CD14-positive monocyte (primary cell): ENCODE measurements at regions not wholly inside any gene's neighbourhood (a gene's known extent, or its start where the extent isn't known, plus 50 kb on each side); places are given as distances from the start of the nearest gene placed in this dataset.
A peak's percentile ranks its signal among the peaks of the same experiment; 100 is the strongest.

ENCODE experiments used
- DNase-seq, 3 donors: peaks; one replicate each; pipeline ENCODE4 v3.0.0-alpha.2; 2011 to 2022
- H2AFZ ChIP-seq: 2 replicates; pipeline ENCODE4 v1.6.0; 2012; ENCODE audit warnings: mild to moderate bottlenecking, low read depth, low read length, inconsistent platforms; ENCODE audit not compliant: insufficient read depth, poor library complexity, severe bottlenecking
- H3K27ac ChIP-seq, 2 donors: 1 replicate in 1 of 2; 2 replicates in 1 of 2; pipeline ENCODE4 v1.5.1; 2012 to 2013; ENCODE audit warnings: low read length in 2 of 2, control low read depth in 1 of 2, inconsistent platforms in 1 of 2, low read depth in 1 of 2, mild to moderate bottlenecking in 1 of 2
- H3K27me3 ChIP-seq, 2 donors: one replicate each; pipeline versions ENCODE4 v1.6.0 to v1.6.1; 2011 to 2013; ENCODE audit warnings: low read length in 2 of 2; ENCODE audit not compliant: control insufficient read depth in 2 of 2, insufficient read depth in 2 of 2
- H3K36me3 ChIP-seq, 2 donors: replicated peaks in 1 of 2; 1 replicate in 1 of 2; 2 replicates in 1 of 2; pipeline versions ENCODE4 v1.5.1 to v1.6.1; 2012 to 2013; ENCODE audit warnings: low read length in 2 of 2, control low read depth in 1 of 2, inconsistent platforms in 1 of 2, mild to moderate bottlenecking in 1 of 2; ENCODE audit not compliant: insufficient read depth in 2 of 2, control insufficient read depth in 1 of 2
- H3K4me1 ChIP-seq, 2 donors: 1 replicate in 1 of 2; 2 replicates in 1 of 2; pipeline versions ENCODE4 v1.5.1 to v1.6.1; 2012 to 2013; ENCODE audit warnings: low read length in 2 of 2, control low read depth in 1 of 2, inconsistent platforms in 1 of 2, mild to moderate bottlenecking in 1 of 2, moderate library complexity in 1 of 2; ENCODE audit not compliant: insufficient read depth in 2 of 2, control insufficient read depth in 1 of 2
- H3K4me2 ChIP-seq: replicated peaks from 2 replicates; pipeline ENCODE3; 2012; ENCODE audit warnings: low read length, moderate library complexity, mild to moderate bottlenecking; ENCODE audit not compliant: poor library complexity, severe bottlenecking; ENCODE audit errors: extremely low read depth
- H3K4me3 ChIP-seq, 3 experiments: fragments of 200-600 bp in 1 of 3; sonication (generic) in 1 of 3; replicated peaks in 1 of 3; 1 replicate in 2 of 3; 2 replicates in 1 of 3; pipeline ENCODE4 v1.5.1; 2011 to 2013; ENCODE audit warnings: low read length in 3 of 3, mild to moderate bottlenecking in 3 of 3, control low read depth in 2 of 3, low read depth in 2 of 3, inconsistent platforms in 1 of 3, moderate library complexity in 1 of 3
- H3K79me2 ChIP-seq: 2 replicates; pipeline ENCODE4 v1.6.0; 2012; ENCODE audit warnings: mild to moderate bottlenecking, control low read depth, inconsistent platforms, low read length, moderate library complexity; ENCODE audit not compliant: insufficient read depth
- H3K9ac ChIP-seq: 2 replicates; pipeline ENCODE4 v1.6.0; 2017; ENCODE audit warnings: low read length, mild to moderate bottlenecking; ENCODE audit not compliant: insufficient read depth, poor library complexity, severe bottlenecking
- H3K9me3 ChIP-seq, 2 donors: replicated peaks in 1 of 2; 1 replicate in 1 of 2; 2 replicates in 1 of 2; pipeline versions ENCODE4 v1.5.1 to v1.6.1; 2012 to 2013; ENCODE audit warnings: low read length in 2 of 2, control low read depth in 1 of 2; ENCODE audit not compliant: control insufficient read depth in 1 of 2, insufficient read depth in 1 of 2
- H4K20me1 ChIP-seq: 2 replicates; pipeline ENCODE4 v1.6.0; 2012; ENCODE audit warnings: mild to moderate bottlenecking, low read length, control low read depth, moderate library complexity; ENCODE audit not compliant: insufficient read depth
- H3K27ac Mint-ChIP-seq, 7 donors: one replicate each; pipeline ENCODE4 v1.8.0; 2020; ENCODE audit warnings: mild to moderate bottlenecking in 7 of 7, mixed read lengths in 7 of 7, moderate library complexity in 6 of 7, inconsistent platforms in 2 of 7
- H3K27me3 Mint-ChIP-seq, 3 donors: one replicate each; pipeline ENCODE4 v1.8.0; 2021 to 2022; ENCODE audit warnings: low read depth in 3 of 3, mild to moderate bottlenecking in 3 of 3, mixed read lengths in 3 of 3, moderate library complexity in 3 of 3, inconsistent platforms in 1 of 3
- H3K36me3 Mint-ChIP-seq, 2 donors: one replicate each; pipeline ENCODE4 v1.8.0; 2020; ENCODE audit warnings: mixed read lengths in 2 of 2, inconsistent platforms in 1 of 2, mild to moderate bottlenecking in 1 of 2
- H3K4me1 Mint-ChIP-seq: one replicate; pipeline ENCODE4 v1.8.0; 2020; ENCODE audit warnings: mild to moderate bottlenecking, mixed read lengths
- H3K4me3 Mint-ChIP-seq, 2 donors: one replicate each; pipeline ENCODE4 v1.8.0; 2020; ENCODE audit warnings: mild to moderate bottlenecking in 2 of 2, mixed read lengths in 2 of 2, moderate library complexity in 1 of 2
- H3K9me3 Mint-ChIP-seq, 7 donors: one replicate each; pipeline ENCODE4 v1.8.0; 2020 to 2022; ENCODE audit warnings: mixed read lengths in 7 of 7, mild to moderate bottlenecking in 6 of 7, moderate library complexity in 6 of 7, inconsistent platforms in 2 of 7
- WGBS: methylation state at CpG from one replicate; pipeline ENCODE4 v1.1.5; 2013; ENCODE audit warnings: missing lambda C conversion rate; ENCODE audit not compliant: insufficient coverage; 5-methylcytosine and 5-hydroxymethylcytosine counted together
- intact Hi-C, 2 donors: fragments of 100-400 bp; cut with micrococcal nuclease; formaldehyde crosslinking; loops; one replicate each; pipeline versions ENCODE4 v1.15.0 to v1.15.1; 2023
- TF ChIP-seq, protein P1 (sequence below): fragments of 200-600 bp; IDR thresholded peaks from one replicate; pipeline ENCODE4 v1.8.0; 2022; ENCODE audit warnings: antibody characterized with exemption, mild to moderate bottlenecking

DNA sequence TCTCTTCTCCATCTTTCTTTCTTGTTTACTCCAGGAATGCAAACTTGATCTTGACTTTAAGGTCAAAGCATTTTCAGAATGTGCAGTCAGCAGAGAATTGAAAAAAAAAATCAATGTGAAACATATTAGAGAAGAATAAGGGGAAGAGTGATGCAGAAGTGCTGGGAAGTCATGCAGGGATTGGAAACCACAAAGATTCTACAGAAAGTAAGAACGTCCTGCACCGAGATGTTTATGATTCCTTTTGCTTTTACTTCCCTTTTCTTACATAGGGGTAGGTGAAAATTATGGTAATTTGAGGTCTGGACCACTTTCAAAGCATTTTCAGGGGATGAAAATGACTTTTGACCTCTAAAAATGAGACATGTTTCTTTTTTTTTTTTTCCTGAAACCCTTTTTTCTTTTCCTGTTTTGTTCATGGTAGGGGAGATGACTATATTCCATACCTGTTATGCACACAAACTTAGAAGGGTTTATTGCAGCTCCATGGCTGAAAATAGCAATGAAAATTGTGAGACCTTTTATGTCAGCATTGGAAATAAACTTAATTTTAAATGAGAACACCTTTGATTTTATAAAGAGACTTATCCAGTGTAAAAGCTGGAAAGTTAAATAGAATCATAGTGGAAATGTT, 623.5 kb upstream of the TBL1XR1 start:
- H3K4me3 ChIP-seq, result peak overlapping the region in 1 of 3 experiments; percentile 21
- H3K4me2 ChIP-seq, result peak overlapping the region; percentile 49
- H3K27ac ChIP-seq, result no peak overlapping the region
- no peak overlapping the region for H2AFZ ChIP-seq
- no peaks in the 10 kb centered on the region for H3K9me3 ChIP-seq
- Mint-ChIP-seq H3K36me3 (no peaks in the 10 kb centered on the region), H3K9me3 (peaks cover 0 to 1% (median 0%) of the 10 kb centered on the region in 7 donors), H3K4me3 (peak overlapping the region in 1 of 2 donors; percentile 78), H3K27me3 (peaks cover 0 to 5% (median 0%) of the 10 kb centered on the region in 3 donors), H3K4me1 (peaks cover 17% of the 10 kb centered on the region), H3K27ac (peak overlapping the region in 1 of 7 donors; percentile 26)
- H3K36me3 ChIP-seq, result no peaks in the 10 kb centered on the region
- no peaks in the 10 kb centered on the region for H4K20me1 ChIP-seq
- H3K27me3 ChIP-seq, result no peaks in the 10 kb centered on the region
- no peak overlapping the region for H3K9ac ChIP-seq
- H3K4me1 ChIP-seq, result peaks cover 8 to 12% of the 10 kb centered on the region in 2 donors
- no peaks in the 10 kb centered on the region for H3K79me2 ChIP-seq
- DNase-seq, result peak; percentile 10 to 25 (median 13)
- TF ChIP-seq, protein P1, sequence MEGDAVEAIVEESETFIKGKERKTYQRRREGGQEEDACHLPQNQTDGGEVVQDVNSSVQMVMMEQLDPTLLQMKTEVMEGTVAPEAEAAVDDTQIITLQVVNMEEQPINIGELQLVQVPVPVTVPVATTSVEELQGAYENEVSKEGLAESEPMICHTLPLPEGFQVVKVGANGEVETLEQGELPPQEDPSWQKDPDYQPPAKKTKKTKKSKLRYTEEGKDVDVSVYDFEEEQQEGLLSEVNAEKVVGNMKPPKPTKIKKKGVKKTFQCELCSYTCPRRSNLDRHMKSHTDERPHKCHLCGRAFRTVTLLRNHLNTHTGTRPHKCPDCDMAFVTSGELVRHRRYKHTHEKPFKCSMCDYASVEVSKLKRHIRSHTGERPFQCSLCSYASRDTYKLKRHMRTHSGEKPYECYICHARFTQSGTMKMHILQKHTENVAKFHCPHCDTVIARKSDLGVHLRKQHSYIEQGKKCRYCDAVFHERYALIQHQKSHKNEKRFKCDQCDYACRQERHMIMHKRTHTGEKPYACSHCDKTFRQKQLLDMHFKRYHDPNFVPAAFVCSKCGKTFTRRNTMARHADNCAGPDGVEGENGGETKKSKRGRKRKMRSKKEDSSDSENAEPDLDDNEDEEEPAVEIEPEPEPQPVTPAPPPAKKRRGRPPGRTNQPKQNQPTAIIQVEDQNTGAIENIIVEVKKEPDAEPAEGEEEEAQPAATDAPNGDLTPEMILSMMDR, result no peak
- WGBS, result no CpG with 5 or more reads among the region's 2 CpGs
- intact Hi-C loops, result no loop called here

DNA sequence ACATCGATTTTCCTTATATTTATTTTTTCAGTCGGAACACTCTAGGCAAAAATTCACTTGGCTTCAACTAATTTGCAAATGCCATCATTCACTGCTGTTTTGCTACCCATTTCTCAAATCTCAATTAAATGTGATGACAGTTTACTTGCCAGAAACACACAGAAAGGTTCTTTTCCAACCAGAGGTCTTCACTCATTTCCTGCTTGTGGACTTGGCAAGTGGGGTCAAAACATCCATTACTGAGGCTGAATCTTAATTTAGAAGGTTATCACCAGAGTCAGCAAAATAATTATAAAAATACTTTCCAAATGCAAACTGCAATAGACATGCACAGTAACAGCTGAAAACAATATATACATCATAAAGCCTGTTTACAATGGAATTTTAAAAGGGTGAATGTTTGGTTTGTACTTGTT, 625.4 kb upstream of the TBL1XR1 start:
- Histone ChIP-seq H2AFZ (no peak overlapping the region), H3K27me3 (no peaks in the 10 kb centered on the region), H3K36me3 (no peaks in the 10 kb centered on the region), H3K9ac (no peak overlapping the region), H3K4me3 (no peak overlapping the region), H3K79me2 (no peaks in the 10 kb centered on the region), H4K20me1 (no peaks in the 10 kb centered on the region), H3K4me1 (peaks cover 8 to 12% of the 10 kb centered on the region in 2 donors), H3K4me2 (no peak overlapping the region), H3K9me3 (no peaks in the 10 kb centered on the region), H3K27ac (no peak overlapping the region)
- peaks cover 17% of the 10 kb centered on the region for H3K4me1 Mint-ChIP-seq
- no CpG with 5 or more reads among the region's 2 CpGs for WGBS
- TF ChIP-seq, protein P1, result no peak
- H3K27ac Mint-ChIP-seq, result no peak overlapping the region
- H3K27me3 Mint-ChIP-seq, result peaks cover 0 to 6% (median 0%) of the 10 kb centered on the region in 3 donors
- intact Hi-C loops, result no loop called here
- H3K4me3 Mint-ChIP-seq, result no peak overlapping the region
- no peaks in the 10 kb centered on the region for H3K9me3 Mint-ChIP-seq
- H3K36me3 Mint-ChIP-seq, result no peaks in the 10 kb centered on the region
- no peak for DNase-seq
